ENCODE measurements at regions not wholly inside any gene's neighbourhood (a gene's known extent, or its start where the extent isn't known, plus 50 kb on each side); places are given as distances from the start of the nearest gene placed in this dataset.

GRCh38 chr18:10113121-10114022 is 199.6 kb downstream of the VAPA start:
- TF ChIP-seq CTCF (IDR thresholded peaks at IDR 0.05) (no peak), POLR2A (IDR thresholded peaks at IDR 0.05) (no peak)
